Keratinocyte (primary cell): ENCODE measurements at regions not wholly inside any gene's neighbourhood (a gene's known extent, or its start where the extent isn't known, plus 50 kb on each side); places are given as distances from the start of the nearest gene placed in this dataset.

Source experiments
- EZH2 ChIP-seq: IDR thresholded peaks from one replicate; pipeline ENCODE4 v1.6.1; 2012; ENCODE audit warnings: inconsistent platforms, mild to moderate bottlenecking, low read length, moderate library complexity
- TF ChIP-seq, protein P1 (sequence below), 3 experiments: IDR thresholded peaks in 1 of 3; conservative IDR thresholded peaks in 1 of 3; optimal IDR thresholded peaks in 1 of 3; 2 replicates in 2 of 3; 3 replicates in 1 of 3; pipeline versions ENCODE3 to v1.5.1; 2011; ENCODE audit warnings: low read length in 3 of 3, mild to moderate bottlenecking in 3 of 3, moderate library complexity in 2 of 3, control low read depth in 1 of 3, inconsistent platforms in 1 of 3; ENCODE audit not compliant: insufficient read depth in 2 of 3; ENCODE audit errors: extremely low read depth in 1 of 3

DNA sequence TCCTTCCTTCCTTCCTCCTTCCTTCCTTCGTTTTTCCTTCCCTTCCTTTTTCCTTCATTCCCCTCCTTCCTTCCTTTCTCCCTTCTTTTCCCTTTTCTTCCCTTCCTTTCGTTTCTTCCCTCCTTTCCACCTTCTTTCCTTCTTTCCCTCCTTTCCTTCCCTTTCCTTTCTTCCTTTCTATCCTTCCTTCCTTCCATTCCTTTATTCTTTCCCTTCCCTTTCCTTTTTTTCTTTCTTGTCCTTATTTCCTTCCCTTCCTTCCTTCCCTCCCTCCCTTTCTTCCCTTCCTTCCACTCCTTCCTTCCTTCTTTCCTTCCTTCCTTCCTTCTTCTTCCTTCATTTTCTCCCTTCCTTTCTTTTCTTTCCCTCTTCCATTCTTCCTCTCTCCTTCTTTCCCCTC, 394.6 kb downstream of the GABRB3 start:
- TF ChIP-seq, protein P1, sequence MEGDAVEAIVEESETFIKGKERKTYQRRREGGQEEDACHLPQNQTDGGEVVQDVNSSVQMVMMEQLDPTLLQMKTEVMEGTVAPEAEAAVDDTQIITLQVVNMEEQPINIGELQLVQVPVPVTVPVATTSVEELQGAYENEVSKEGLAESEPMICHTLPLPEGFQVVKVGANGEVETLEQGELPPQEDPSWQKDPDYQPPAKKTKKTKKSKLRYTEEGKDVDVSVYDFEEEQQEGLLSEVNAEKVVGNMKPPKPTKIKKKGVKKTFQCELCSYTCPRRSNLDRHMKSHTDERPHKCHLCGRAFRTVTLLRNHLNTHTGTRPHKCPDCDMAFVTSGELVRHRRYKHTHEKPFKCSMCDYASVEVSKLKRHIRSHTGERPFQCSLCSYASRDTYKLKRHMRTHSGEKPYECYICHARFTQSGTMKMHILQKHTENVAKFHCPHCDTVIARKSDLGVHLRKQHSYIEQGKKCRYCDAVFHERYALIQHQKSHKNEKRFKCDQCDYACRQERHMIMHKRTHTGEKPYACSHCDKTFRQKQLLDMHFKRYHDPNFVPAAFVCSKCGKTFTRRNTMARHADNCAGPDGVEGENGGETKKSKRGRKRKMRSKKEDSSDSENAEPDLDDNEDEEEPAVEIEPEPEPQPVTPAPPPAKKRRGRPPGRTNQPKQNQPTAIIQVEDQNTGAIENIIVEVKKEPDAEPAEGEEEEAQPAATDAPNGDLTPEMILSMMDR (optimal IDR thresholded peaks at IDR 0.05 in 1 of 3, IDR thresholded peaks at IDR 0.05 in 1 of 3, conservative IDR thresholded peaks at IDR 0.05 in 1 of 3; ENCODE audit: extremely low read depth in 1 of 3, insufficient read depth in 2 of 3, low read length in 3 of 3), result no peak
- TF ChIP-seq EZH2, result no peak
